SK-N-SH (cell line): ENCODE measurements at regions not wholly inside any gene's neighbourhood (a gene's known extent, or its start where the extent isn't known, plus 50 kb on each side); places are given as distances from the start of the nearest gene placed in this dataset.

ENCODE experiments used
- CTCF ChIA-PET: fragments of 300-600, 350-600 bp; formaldehyde crosslinking; extraction: SDS; loops from one replicate; lab custom pipeline; 2021; lab: Yijun Ruan, JAX
- POLR2A ChIA-PET: fragments of 350-600 bp; sonication (Branson Sonifier 250); formaldehyde crosslinking; extraction: SDS; loops from one replicate; lab custom pipeline; 2020; ENCODE audit warnings: antibody characterized with exemption, inconsistent platforms; lab: Yijun Ruan, JAX
- DNase-seq: peaks from one replicate; pipeline ENCODE4 v3.0.0; 2012
- H2AFZ ChIP-seq: fragments of 200-600 bp; sonication (generic); 2 replicates; pipeline ENCODE4 v1.8.1; 2016; ENCODE audit warnings: antibody characterized with exemption, mild to moderate bottlenecking, low read depth
- H3F3A ChIP-seq: fragments of 200-600 bp; sonication (generic); replicated peaks from 2 replicates; pipeline ENCODE3; 2016; ENCODE audit warnings: antibody characterized with exemption, mild to moderate bottlenecking; ENCODE audit not compliant: insufficient read depth
- H3K27ac ChIP-seq, 2 experiments: fragments of 200-500 bp in 1 of 2; fragments of 200-600 bp in 1 of 2; sonication (Bioruptor generic) in 1 of 2; sonication (generic), shearing (Covaris generic) in 1 of 2; 2 replicates each; pipeline versions ENCODE4 v1.5.1 to v1.6.1; 2014 to 2016; ENCODE audit warnings: low read depth in 2 of 2, inconsistent platforms in 1 of 2, low read length in 1 of 2, mild to moderate bottlenecking in 1 of 2, mixed read lengths in 1 of 2
- H3K27me3 ChIP-seq: fragments of 200-600 bp; sonication (generic), shearing (Covaris generic); 2 replicates; pipeline ENCODE4 v1.6.1; 2016; ENCODE audit warnings: mixed run types; ENCODE audit not compliant: insufficient read depth
- H3K36me3 ChIP-seq, 2 experiments: fragments of 200-500 bp in 1 of 2; fragments of 200-600 bp in 1 of 2; sonication (Bioruptor generic) in 1 of 2; sonication (generic) in 1 of 2; replicated peaks in 1 of 2; 2 replicates each; pipeline versions ENCODE3 to v1.5.1; 2014 to 2016; ENCODE audit warnings: low read length in 1 of 2, mild to moderate bottlenecking in 1 of 2; ENCODE audit not compliant: insufficient read depth in 2 of 2, control insufficient read depth in 1 of 2
- H3K4me1 ChIP-seq, 2 experiments: fragments of 200-500 bp in 1 of 2; fragments of 200-600 bp in 1 of 2; sonication (Bioruptor generic) in 1 of 2; sonication (generic), shearing (Covaris generic) in 1 of 2; 2 replicates each; pipeline versions ENCODE4 v1.5.1 to v1.6.1; 2014 to 2016; ENCODE audit warnings: low read depth in 1 of 2, low read length in 1 of 2, mixed run types in 1 of 2; ENCODE audit not compliant: insufficient read depth in 2 of 2, control insufficient read depth in 1 of 2
- H3K4me2 ChIP-seq: fragments of 200-600 bp; sonication (generic), shearing (Covaris generic); 2 replicates; pipeline ENCODE4 v1.6.1; 2017; ENCODE audit warnings: mixed run types
- H3K4me3 ChIP-seq, 2 experiments: fragments of 200-500 bp in 1 of 2; fragments of 200-600 bp in 1 of 2; sonication (Bioruptor generic) in 1 of 2; sonication (generic), shearing (Covaris generic) in 1 of 2; 2 replicates each; pipeline versions ENCODE4 v1.5.1 to v1.8.1; 2014 to 2016; ENCODE audit warnings: low read depth in 2 of 2, inconsistent platforms in 1 of 2, low read length in 1 of 2, mild to moderate bottlenecking in 1 of 2, mixed read lengths in 1 of 2, moderate library complexity in 1 of 2
- H3K79me2 ChIP-seq: fragments of 200-600 bp; sonication (generic); 2 replicates; pipeline ENCODE4 v1.8.1; 2017; ENCODE audit warnings: mild to moderate bottlenecking; ENCODE audit not compliant: insufficient read depth
- H3K9ac ChIP-seq: fragments of 200-600 bp; sonication (generic); 2 replicates; pipeline ENCODE4 v1.6.1; 2017; ENCODE audit warnings: mixed run types
- H3K9me2 ChIP-seq: fragments of 200-600 bp; sonication (generic); 2 replicates; pipeline ENCODE4 v1.6.1; 2017; ENCODE audit warnings: mixed run types
- H3K9me3 ChIP-seq: fragments of 200-600 bp; sonication (generic); 2 replicates; pipeline ENCODE4 v1.6.1; 2017; ENCODE audit warnings: mixed run types, mild to moderate bottlenecking, moderate library complexity
- H4K20me1 ChIP-seq: fragments of 200-600 bp; sonication (generic); 2 replicates; pipeline ENCODE4 v1.6.1; 2017; ENCODE audit warnings: mild to moderate bottlenecking, mixed run types; ENCODE audit not compliant: insufficient read depth
- CHD2 ChIP-seq: fragments of 150-350 bp; IDR thresholded peaks from 2 replicates; pipeline ENCODE4 v1.6.1; 2018; ENCODE audit warnings: low read length; ENCODE audit not compliant: partially characterized antibody
- EP300 ChIP-seq, 2 experiments: IDR thresholded peaks; 2 replicates each; pipeline versions ENCODE4 v1.4.0 to v1.6.1; 2012; ENCODE audit warnings: borderline replicate concordance in 1 of 2, low read depth in 1 of 2, low read length in 1 of 2
- RCOR1 ChIP-seq: fragments of 150-350 bp; IDR thresholded peaks from 2 replicates; pipeline ENCODE4 v1.6.1; 2017; ENCODE audit warnings: antibody characterized with exemption, low read length
- SIN3A ChIP-seq: IDR thresholded peaks from 2 replicates; pipeline ENCODE4 v1.6.1; 2012; ENCODE audit warnings: low read depth, mild to moderate bottlenecking, low read length, moderate library complexity, borderline replicate concordance
- SMC3 ChIP-seq: IDR thresholded peaks from 2 replicates; pipeline ENCODE4 v1.6.1; 2012; ENCODE audit warnings: low read depth, low read length, improper control_type of control experiment
- TAF1 ChIP-seq: IDR thresholded peaks from 2 replicates; pipeline ENCODE4 v1.6.1; 2012; ENCODE audit warnings: low read depth, mild to moderate bottlenecking, low read length, moderate library complexity, borderline replicate concordance
- YY1 ChIP-seq: IDR thresholded peaks from 2 replicates; pipeline ENCODE4 v1.4.0; 2012; ENCODE audit warnings: low read depth, mild to moderate bottlenecking
- WGBS: methylation state at CpG from one replicate; pipeline ENCODE4 v1.1.6; 2017; ENCODE audit warnings: low lambda C conversion rate; 5-methylcytosine and 5-hydroxymethylcytosine counted together
- TF ChIP-seq, protein P1 (sequence below): IDR thresholded peaks from 2 replicates; pipeline ENCODE4 v1.4.0; 2012; ENCODE audit warnings: low read depth
- TF ChIP-seq, protein P2 (sequence below): IDR thresholded peaks from 2 replicates; pipeline ENCODE4 v1.6.1; 2012; ENCODE audit warnings: mild to moderate bottlenecking, low read depth, low read length, moderate library complexity
- TF ChIP-seq, protein P3 (sequence below): IDR thresholded peaks from 2 replicates; pipeline ENCODE4; 2012
- TF ChIP-seq, protein P4 (sequence below): fragments of 150-350 bp; IDR thresholded peaks from 2 replicates; pipeline ENCODE4 v1.6.1; 2016; ENCODE audit warnings: mild to moderate bottlenecking, low read depth, low read length

DNA sequence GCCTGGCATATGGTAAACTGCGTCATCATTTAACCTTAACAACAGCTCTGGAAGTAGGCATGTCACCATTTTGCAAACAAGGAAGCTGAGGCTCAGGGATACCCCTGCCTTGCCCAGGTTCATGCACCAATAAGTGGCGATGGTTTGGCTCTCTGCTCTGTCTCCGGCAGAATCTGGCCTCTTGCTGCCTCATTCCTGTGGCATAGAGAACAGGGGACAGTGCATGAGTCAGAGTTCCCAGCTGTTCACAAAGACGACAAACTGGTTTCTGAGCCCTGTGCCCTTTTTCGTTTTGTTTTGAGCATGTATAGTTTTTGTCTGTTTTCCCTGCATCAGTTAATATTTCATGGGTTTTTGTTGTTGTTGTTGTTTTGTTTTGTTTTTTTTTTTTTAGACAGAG is 236.8 kb downstream of the OPA1 start:
- Histone ChIP-seq H3K4me1 (peaks cover 3 to 8% of the 10 kb centered on the region in 2 experiments; a peak in 2 of 4 replicates), H3K9me3 (no peaks in the 10 kb centered on the region), H3K4me2 (no peak overlapping the region), H3K36me3 (no peaks in the 10 kb centered on the region), H3K9ac (no peak overlapping the region), H3K27ac (no peak overlapping the region), H3K27me3 (no peaks in the 10 kb centered on the region), H3K79me2 (no peaks in the 10 kb centered on the region), H3K4me3 (no peak overlapping the region), H3F3A (no peaks in the 10 kb centered on the region), H2AFZ (no peak overlapping the region), H4K20me1 (no peaks in the 10 kb centered on the region), H3K9me2 (no peaks in the 10 kb centered on the region)
- ChIA-PET CTCF (no interaction called here), POLR2A (no interaction called here)
- TF ChIP-seq, protein P1, sequence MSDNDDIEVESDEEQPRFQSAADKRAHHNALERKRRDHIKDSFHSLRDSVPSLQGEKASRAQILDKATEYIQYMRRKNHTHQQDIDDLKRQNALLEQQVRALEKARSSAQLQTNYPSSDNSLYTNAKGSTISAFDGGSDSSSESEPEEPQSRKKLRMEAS: no peak
- no peak for TF ChIP-seq RCOR1
- no peak for TF ChIP-seq YY1
- TF ChIP-seq, protein P2, sequence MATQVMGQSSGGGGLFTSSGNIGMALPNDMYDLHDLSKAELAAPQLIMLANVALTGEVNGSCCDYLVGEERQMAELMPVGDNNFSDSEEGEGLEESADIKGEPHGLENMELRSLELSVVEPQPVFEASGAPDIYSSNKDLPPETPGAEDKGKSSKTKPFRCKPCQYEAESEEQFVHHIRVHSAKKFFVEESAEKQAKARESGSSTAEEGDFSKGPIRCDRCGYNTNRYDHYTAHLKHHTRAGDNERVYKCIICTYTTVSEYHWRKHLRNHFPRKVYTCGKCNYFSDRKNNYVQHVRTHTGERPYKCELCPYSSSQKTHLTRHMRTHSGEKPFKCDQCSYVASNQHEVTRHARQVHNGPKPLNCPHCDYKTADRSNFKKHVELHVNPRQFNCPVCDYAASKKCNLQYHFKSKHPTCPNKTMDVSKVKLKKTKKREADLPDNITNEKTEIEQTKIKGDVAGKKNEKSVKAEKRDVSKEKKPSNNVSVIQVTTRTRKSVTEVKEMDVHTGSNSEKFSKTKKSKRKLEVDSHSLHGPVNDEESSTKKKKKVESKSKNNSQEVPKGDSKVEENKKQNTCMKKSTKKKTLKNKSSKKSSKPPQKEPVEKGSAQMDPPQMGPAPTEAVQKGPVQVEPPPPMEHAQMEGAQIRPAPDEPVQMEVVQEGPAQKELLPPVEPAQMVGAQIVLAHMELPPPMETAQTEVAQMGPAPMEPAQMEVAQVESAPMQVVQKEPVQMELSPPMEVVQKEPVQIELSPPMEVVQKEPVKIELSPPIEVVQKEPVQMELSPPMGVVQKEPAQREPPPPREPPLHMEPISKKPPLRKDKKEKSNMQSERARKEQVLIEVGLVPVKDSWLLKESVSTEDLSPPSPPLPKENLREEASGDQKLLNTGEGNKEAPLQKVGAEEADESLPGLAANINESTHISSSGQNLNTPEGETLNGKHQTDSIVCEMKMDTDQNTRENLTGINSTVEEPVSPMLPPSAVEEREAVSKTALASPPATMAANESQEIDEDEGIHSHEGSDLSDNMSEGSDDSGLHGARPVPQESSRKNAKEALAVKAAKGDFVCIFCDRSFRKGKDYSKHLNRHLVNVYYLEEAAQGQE: no peak
- TF ChIP-seq SIN3A: no peak
- no peak for TF ChIP-seq CHD2
- TF ChIP-seq EP300 (IDR thresholded peaks at IDR 0.05; ENCODE audit: borderline replicate concordance in 1 of 2, low read depth in 1 of 2, low read length in 1 of 2): no peak
- no peak for TF ChIP-seq SMC3
- TF ChIP-seq, protein P3, sequence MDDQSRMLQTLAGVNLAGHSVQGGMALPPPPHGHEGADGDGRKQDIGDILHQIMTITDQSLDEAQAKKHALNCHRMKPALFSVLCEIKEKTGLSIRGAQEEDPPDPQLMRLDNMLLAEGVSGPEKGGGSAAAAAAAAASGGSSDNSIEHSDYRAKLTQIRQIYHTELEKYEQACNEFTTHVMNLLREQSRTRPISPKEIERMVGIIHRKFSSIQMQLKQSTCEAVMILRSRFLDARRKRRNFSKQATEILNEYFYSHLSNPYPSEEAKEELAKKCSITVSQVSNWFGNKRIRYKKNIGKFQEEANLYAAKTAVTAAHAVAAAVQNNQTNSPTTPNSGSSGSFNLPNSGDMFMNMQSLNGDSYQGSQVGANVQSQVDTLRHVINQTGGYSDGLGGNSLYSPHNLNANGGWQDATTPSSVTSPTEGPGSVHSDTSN: no peak
- no peak for TF ChIP-seq TAF1
- TF ChIP-seq, protein P4, sequence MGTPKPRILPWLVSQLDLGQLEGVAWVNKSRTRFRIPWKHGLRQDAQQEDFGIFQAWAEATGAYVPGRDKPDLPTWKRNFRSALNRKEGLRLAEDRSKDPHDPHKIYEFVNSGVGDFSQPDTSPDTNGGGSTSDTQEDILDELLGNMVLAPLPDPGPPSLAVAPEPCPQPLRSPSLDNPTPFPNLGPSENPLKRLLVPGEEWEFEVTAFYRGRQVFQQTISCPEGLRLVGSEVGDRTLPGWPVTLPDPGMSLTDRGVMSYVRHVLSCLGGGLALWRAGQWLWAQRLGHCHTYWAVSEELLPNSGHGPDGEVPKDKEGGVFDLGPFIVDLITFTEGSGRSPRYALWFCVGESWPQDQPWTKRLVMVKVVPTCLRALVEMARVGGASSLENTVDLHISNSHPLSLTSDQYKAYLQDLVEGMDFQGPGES: no peak
- no peak for DNase-seq
- 45% methylated on average over 5 of the region's 5 CpGs for WGBS
